Thoracic aorta (tissue), 2 donors: ENCODE measurements at regions not wholly inside any gene's neighbourhood (a gene's known extent, or its start where the extent isn't known, plus 50 kb on each side); places are given as distances from the start of the nearest gene placed in this dataset.
A peak's percentile ranks its signal among the peaks of the same experiment; 100 is the strongest.

Source experiments
- ATAC-seq: fragments of 150-250 bp; one replicate; pipeline ENCODE4 v1.8.0; 2017; ENCODE audit warnings: low read depth; ENCODE audit not compliant: insufficient number of reproducible peaks, low FRiP score
- DNase-seq: peaks from one replicate; pipeline ENCODE4 v3.0.0-alpha.2; 2020; ENCODE audit warnings: low spot score
- H3K27ac ChIP-seq, 2 donors: fragments of 200-600 bp; sonication (generic); 1 replicate in 1 of 2; 2 replicates in 1 of 2; pipeline ENCODE4 v1.5.1; 2016; ENCODE audit warnings: mild to moderate bottlenecking in 2 of 2, moderate library complexity in 2 of 2
- H3K27me3 ChIP-seq: fragments of 200-600 bp; sonication (generic); replicated peaks from 2 replicates; pipeline ENCODE4 v1.6.0; 2016; ENCODE audit warnings: mild to moderate bottlenecking; ENCODE audit not compliant: insufficient read depth
- H3K36me3 ChIP-seq: fragments of 200-600 bp; sonication (generic); one replicate; pipeline ENCODE4 v1.5.1; 2016
- H3K4me1 ChIP-seq, 2 donors: fragments of 200-600 bp; sonication (generic); 1 replicate in 1 of 2; 2 replicates in 1 of 2; pipeline versions ENCODE4 v1.5.1 to v1.6.0; 2016; ENCODE audit warnings: low read depth in 2 of 2, mild to moderate bottlenecking in 1 of 2; ENCODE audit not compliant: control insufficient read depth in 1 of 2
- H3K4me3 ChIP-seq: fragments of 200-600 bp; sonication (generic); 2 replicates; pipeline ENCODE4 v1.5.1; 2016; ENCODE audit warnings: mild to moderate bottlenecking
- H3K9me3 ChIP-seq: fragments of 200-600 bp; sonication (generic); 2 replicates; pipeline ENCODE4 v1.5.1; 2016
- CTCF ChIP-seq: fragments of 200-600 bp; sonication (generic); IDR thresholded peaks from one replicate; pipeline ENCODE4 v1.5.1; 2019; ENCODE audit warnings: antibody characterized with exemption

GRCh38 chr3:178967177-178967532, 104.5 kb downstream of the ZMAT3 start:
- H3K4me3 ChIP-seq: peak overlapping the region; percentile 44
- TF ChIP-seq CTCF: no peak
- ATAC-seq (no peak), DNase-seq (no peak)
- H3K27ac ChIP-seq: no peak overlapping the region
- H3K9me3 ChIP-seq: no peaks in the 10 kb centered on the region
- H3K27me3 ChIP-seq: no peaks in the 10 kb centered on the region
- peaks cover 0 to 12% of the 10 kb centered on the region in 2 donors for H3K4me1 ChIP-seq
- H3K36me3 ChIP-seq: no peaks in the 10 kb centered on the region

GRCh38 chr3:178966299-178967176, 105.1 kb downstream of the ZMAT3 start:
- TF ChIP-seq CTCF: peak; percentile 45
- Histone ChIP-seq H3K36me3 (no peaks in the 10 kb centered on the region), H3K9me3 (no peaks in the 10 kb centered on the region), H3K4me3 (peak overlapping the region; percentile 44), H3K27ac (no peak overlapping the region), H3K27me3 (no peaks in the 10 kb centered on the region), H3K4me1 (peaks cover 0 to 12% of the 10 kb centered on the region in 2 donors)
- no peak for DNase-seq
- no peak for ATAC-seq

GRCh38 chr3:178964551-178964950, 107.1 kb downstream of the ZMAT3 start:
- Histone ChIP-seq H3K27ac (no peak overlapping the region), H3K4me1 (peaks cover 0 to 12% of the 10 kb centered on the region in 2 donors), H3K36me3 (no peaks in the 10 kb centered on the region), H3K27me3 (no peaks in the 10 kb centered on the region), H3K9me3 (no peaks in the 10 kb centered on the region), H3K4me3 (no peak overlapping the region)
- no peak for TF ChIP-seq CTCF
- no peak for DNase-seq
- no peak for ATAC-seq

GRCh38 chr3:178960918-178961317, 110.7 kb downstream of the ZMAT3 start:
- no peaks in the 10 kb centered on the region for H3K9me3 ChIP-seq
- TF ChIP-seq CTCF: no peak
- no peaks in the 10 kb centered on the region for H3K27me3 ChIP-seq
- H3K27ac ChIP-seq: no peak overlapping the region
- DNase-seq: no peak
- ATAC-seq: no peak
- H3K4me3 ChIP-seq: no peak overlapping the region
- H3K36me3 ChIP-seq: no peaks in the 10 kb centered on the region
- H3K4me1 ChIP-seq: no peaks in the 10 kb centered on the region

- Histone ChIP-seq H3K4me3 (no peak overlapping the region), H3K27ac (no peak overlapping the region), H3K4me1 (no peaks in the 10 kb centered on the region), H3K9me3 (no peaks in the 10 kb centered on the region), H3K27me3 (no peaks in the 10 kb centered on the region), H3K36me3 (no peaks in the 10 kb centered on the region)
- TF ChIP-seq CTCF: no peak
- DNase-seq (no peak), ATAC-seq (no peak)
Measured at GRCh38 chr3:178960181-178960580, 111.4 kb downstream of the ZMAT3 start.
